HG03457 (cell line): ENCODE measurements at regions not wholly inside any gene's neighbourhood (a gene's known extent, or its start where the extent isn't known, plus 50 kb on each side); places are given as distances from the start of the nearest gene placed in this dataset.

Experiments
- ATAC-seq: cut with Tn5 transposase; IDR thresholded peaks from one replicate; pipeline ENCODE4 v1.9.1; 2021; ENCODE audit warnings: moderate number of reproducible peaks; ENCODE audit not compliant: unreplicated experiment

- no peak for ATAC-seq
Observed at GRCh38 chr16:86632206-86632605, 53.9 kb downstream of the FOXL1 start.

GRCh38 chr16:86632944-86633343 is 54.6 kb downstream of the FOXL1 start:
- no peak for ATAC-seq

- no peak for ATAC-seq
Observed at GRCh38 chr16:86634292-86634691, 55.9 kb downstream of the FOXL1 start.

GRCh38 chr16:86635176-86635876 is 57.0 kb downstream of the FOXL1 start:
- no peak for ATAC-seq

- ATAC-seq: no peak
Observed at GRCh38 chr16:86635926-86636325, 57.6 kb downstream of the FOXL1 start.

GRCh38 chr16:86637744-86638143 is 59.4 kb downstream of the FOXL1 start:
- ATAC-seq: no peak

GRCh38 chr16:86638642-86639041 is 60.3 kb downstream of the FOXL1 start:
- no peak for ATAC-seq

- ATAC-seq: no peak
Observed at GRCh38 chr16:86639354-86639753, 61.0 kb downstream of the FOXL1 start.

GRCh38 chr16:86640265-86640843 is 62.0 kb downstream of the FOXL1 start:
- no peak for ATAC-seq

- no peak for ATAC-seq
Observed at GRCh38 chr16:86642087-86642486, 63.7 kb downstream of the FOXL1 start.

- no peak for ATAC-seq
Observed at GRCh38 chr16:86643671-86644070, 65.3 kb downstream of the FOXL1 start.

GRCh38 chr16:86647561-86647960 is 69.2 kb downstream of the FOXL1 start:
- ATAC-seq: no peak

GRCh38 chr16:86649875-86650274 is 71.5 kb downstream of the FOXL1 start:
- ATAC-seq: no peak

GRCh38 chr16:86651013-86651627 is 72.8 kb downstream of the FOXL1 start:
- ATAC-seq: no peak

GRCh38 chr16:86651823-86652222 is 73.5 kb downstream of the FOXL1 start:
- no peak for ATAC-seq

GRCh38 chr16:86653285-86654006 is 75.1 kb downstream of the FOXL1 start:
- no peak for ATAC-seq

GRCh38 chr16:86657972-86658371 is 79.6 kb downstream of the FOXL1 start:
- no peak for ATAC-seq

- no peak for ATAC-seq
Observed at GRCh38 chr16:86660623-86661022, 82.3 kb downstream of the FOXL1 start.

- ATAC-seq: no peak
Observed at GRCh38 chr16:86661706-86662105, 83.4 kb downstream of the FOXL1 start.

GRCh38 chr16:86662195-86662594 is 83.8 kb downstream of the FOXL1 start:
- no peak for ATAC-seq

GRCh38 chr16:86662740-86663139 is 84.4 kb downstream of the FOXL1 start:
- ATAC-seq: no peak
